ENCODE measurements at regions not wholly inside any gene's neighbourhood (a gene's known extent, or its start where the extent isn't known, plus 50 kb on each side); places are given as distances from the start of the nearest gene placed in this dataset.

GRCh38 chr12:13377698-13378097, 181.2 kb downstream of the EMP1 start:
- TF ChIP-seq CTCF (IDR thresholded peaks at IDR 0.05; ENCODE audit: low read length) (no peak), EZH2 (IDR thresholded peaks at IDR 0.05; ENCODE audit: borderline replicate concordance, low read length) (no peak)

Data from OCI-LY1 (cell line).